Suprapubic skin (tissue), 3 donors: ENCODE measurements at regions not wholly inside any gene's neighbourhood (a gene's known extent, or its start where the extent isn't known, plus 50 kb on each side); places are given as distances from the start of the nearest gene placed in this dataset.

Experiments used
- CTCF ChIP-seq, 2 donors: fragments of 200-600 bp in 1 of 2; fragments of 450-650 bp in 1 of 2; sonication (generic) in 1 of 2; IDR thresholded peaks; one replicate each; pipeline ENCODE4 v1.5.1; 2016 to 2019; ENCODE audit warnings: antibody characterized with exemption in 2 of 2, mild to moderate bottlenecking in 1 of 2, moderate library complexity in 1 of 2
- POLR2AphosphoS5 ChIP-seq, 3 donors: sonication (generic); formaldehyde crosslinking; IDR thresholded peaks; one replicate each; pipeline ENCODE4 v1.6.1; 2017; ENCODE audit warnings: antibody characterized with exemption in 3 of 3

GRCh38 chr18:68543344-68543743 lies 171.6 kb downstream of the TMX3 start:
- TF ChIP-seq POLR2AphosphoS5 (IDR thresholded peaks at IDR 0.05) (no peak), CTCF (IDR thresholded peaks at IDR 0.05) (no peak)
